Mesendoderm (in vitro differentiated cells): ENCODE measurements at regions not wholly inside any gene's neighbourhood (a gene's known extent, or its start where the extent isn't known, plus 50 kb on each side); places are given as distances from the start of the nearest gene placed in this dataset.

Experiments used
- DNase-seq: peaks from one replicate; pipeline ENCODE4 v3.0.0; 2013
- H2AK5ac ChIP-seq: 2 replicates; pipeline ENCODE4 v1.6.1; 2013; ENCODE audit warnings: low read length, inconsistent platforms
- H2BK120ac ChIP-seq: 2 replicates; pipeline ENCODE4 v1.6.1; 2013; ENCODE audit warnings: low read depth, mild to moderate bottlenecking, low read length, moderate library complexity, mixed read lengths
- H2BK15ac ChIP-seq: replicated peaks from 2 replicates; pipeline ENCODE4 v1.6.1; 2013; ENCODE audit warnings: low read depth, mild to moderate bottlenecking, moderate library complexity
- H2BK5ac ChIP-seq: 2 replicates; pipeline ENCODE4 v1.6.1; 2013; ENCODE audit warnings: low read length, inconsistent platforms
- H3K18ac ChIP-seq: 2 replicates; pipeline ENCODE4 v1.6.1; 2013; ENCODE audit warnings: mild to moderate bottlenecking, low read length, mixed read lengths
- H3K23ac ChIP-seq: one replicate; pipeline ENCODE4 v1.6.1; 2013; ENCODE audit warnings: low read length
- H3K27ac ChIP-seq: 2 replicates; pipeline ENCODE4 v1.5.1; 2013; ENCODE audit warnings: low read depth, mild to moderate bottlenecking, inconsistent platforms, low read length, moderate library complexity
- H3K27me3 ChIP-seq: 2 replicates; pipeline ENCODE4 v1.6.1; 2013; ENCODE audit warnings: low read length, control low read depth, mild to moderate bottlenecking, inconsistent platforms; ENCODE audit not compliant: insufficient read depth, poor library complexity
- H3K36me3 ChIP-seq: 2 replicates; pipeline ENCODE4 v1.6.1; 2013; ENCODE audit warnings: low read length, inconsistent platforms; ENCODE audit not compliant: control insufficient read depth, insufficient read depth
- H3K4ac ChIP-seq: one replicate; pipeline ENCODE4 v1.6.1; 2013; ENCODE audit warnings: low read depth, mild to moderate bottlenecking, low read length, moderate library complexity
- H3K4me1 ChIP-seq: 2 replicates; pipeline ENCODE4 v1.6.1; 2013; ENCODE audit warnings: low read depth, low read length, inconsistent platforms; ENCODE audit not compliant: control insufficient read depth
- H3K4me2 ChIP-seq: 2 replicates; pipeline ENCODE4 v1.6.1; 2013; ENCODE audit warnings: low read length
- H3K4me3 ChIP-seq: 2 replicates; pipeline ENCODE4 v1.5.1; 2013; ENCODE audit warnings: mild to moderate bottlenecking, low read length
- H3K56ac ChIP-seq: one replicate; pipeline ENCODE4 v1.6.1; 2013; ENCODE audit warnings: low read length
- H3K79me1 ChIP-seq: 2 replicates; pipeline ENCODE4 v1.6.1; 2013; ENCODE audit warnings: low read length, inconsistent platforms
- H3K79me2 ChIP-seq: 2 replicates; pipeline ENCODE4 v1.6.1; 2013; ENCODE audit warnings: mild to moderate bottlenecking, low read length; ENCODE audit not compliant: control insufficient read depth, insufficient read depth
- H3K9ac ChIP-seq: 2 replicates; pipeline ENCODE4 v1.6.1; 2013; ENCODE audit warnings: low read length, inconsistent platforms
- H4K5ac ChIP-seq: one replicate; pipeline ENCODE4 v1.6.1; 2013; ENCODE audit warnings: low read length
- H4K8ac ChIP-seq: one replicate; pipeline ENCODE4 v1.6.1; 2013; ENCODE audit warnings: low read depth, mild to moderate bottlenecking, control low read depth, low read length, moderate library complexity
- WGBS: extraction: QIAGEN DNeasy Blood & Tissue Kit; methylation state at CpG from one replicate; pipeline ENCODE4 v1.1.7; 2013; ENCODE audit warnings: low lambda C conversion rate, missing lambda C conversion rate; ENCODE audit not compliant: insufficient coverage; ENCODE audit errors: extremely low coverage; 5-methylcytosine and 5-hydroxymethylcytosine counted together

DNA sequence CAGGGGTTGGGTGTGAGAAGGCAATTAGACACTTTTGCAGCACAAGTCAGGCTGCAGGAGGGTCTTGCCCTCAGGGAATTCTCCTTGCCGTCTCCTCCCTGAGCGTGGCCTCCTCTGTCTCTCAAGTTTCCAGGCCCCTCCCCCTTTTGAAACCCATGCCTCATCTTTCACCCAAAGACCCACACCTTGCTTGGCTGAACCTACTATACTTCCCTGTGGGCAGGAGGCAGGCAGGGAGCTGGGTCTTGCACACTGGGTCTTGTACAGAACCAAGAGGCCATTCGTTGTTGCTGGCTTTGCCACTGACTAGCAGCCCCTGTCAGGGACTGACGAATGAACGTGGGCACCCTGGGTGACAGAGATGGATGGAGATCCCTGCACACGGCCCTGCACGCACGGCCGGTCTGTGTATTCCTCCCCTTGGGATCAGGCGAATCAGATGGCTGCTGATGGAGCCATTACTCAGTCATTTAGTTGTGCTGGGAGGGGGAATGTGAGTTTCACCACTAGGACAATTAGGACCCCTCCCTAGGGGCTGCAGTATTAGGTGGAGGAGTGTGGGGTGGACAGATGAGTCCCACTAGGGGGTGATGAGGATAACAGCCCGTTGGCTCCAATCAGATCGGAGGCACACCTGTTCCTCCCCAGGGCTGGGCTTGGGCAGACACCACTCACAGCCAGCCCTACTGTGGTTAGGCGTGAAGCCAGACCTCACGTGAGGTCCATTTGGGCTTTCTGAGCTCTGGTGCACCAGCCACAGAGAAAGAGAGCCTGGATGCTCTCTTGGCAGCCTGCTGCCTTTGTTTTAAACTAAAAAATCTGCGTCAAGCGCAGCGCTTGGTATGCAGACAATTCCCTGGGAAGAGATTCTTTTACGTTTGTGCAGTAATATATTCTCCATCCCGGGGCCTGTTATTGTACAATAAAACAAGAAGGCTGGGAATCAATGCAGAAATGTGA is 167.7 kb upstream of the WSCD1 start:
- H3K79me1 ChIP-seq, result no peaks in the 10 kb centered on the region
- no peak overlapping the region for H3K4me2 ChIP-seq
- no peak overlapping the region for H4K8ac ChIP-seq
- no peak overlapping the region for H3K56ac ChIP-seq
- no peak overlapping the region for H3K27ac ChIP-seq
- H3K4ac ChIP-seq, result no peak overlapping the region
- H3K4me1 ChIP-seq, result peaks cover 3% of the 10 kb centered on the region
- H3K9ac ChIP-seq, result no peak overlapping the region
- no peak for DNase-seq
- H3K27me3 ChIP-seq, result no peaks in the 10 kb centered on the region
- no peak overlapping the region for H3K18ac ChIP-seq
- no peak overlapping the region for H3K4me3 ChIP-seq
- H3K23ac ChIP-seq, result no peak overlapping the region
- H3K36me3 ChIP-seq, result no peaks in the 10 kb centered on the region
- no peaks in the 10 kb centered on the region for H3K79me2 ChIP-seq
- no peak overlapping the region for H2BK5ac ChIP-seq
- H4K5ac ChIP-seq, result no peak overlapping the region
- WGBS, result no CpG with 5 or more reads among the region's 19 CpGs
- H2BK15ac ChIP-seq, result no peak overlapping the region
- H2BK120ac ChIP-seq, result no peak overlapping the region
- no peak overlapping the region for H2AK5ac ChIP-seq

DNA sequence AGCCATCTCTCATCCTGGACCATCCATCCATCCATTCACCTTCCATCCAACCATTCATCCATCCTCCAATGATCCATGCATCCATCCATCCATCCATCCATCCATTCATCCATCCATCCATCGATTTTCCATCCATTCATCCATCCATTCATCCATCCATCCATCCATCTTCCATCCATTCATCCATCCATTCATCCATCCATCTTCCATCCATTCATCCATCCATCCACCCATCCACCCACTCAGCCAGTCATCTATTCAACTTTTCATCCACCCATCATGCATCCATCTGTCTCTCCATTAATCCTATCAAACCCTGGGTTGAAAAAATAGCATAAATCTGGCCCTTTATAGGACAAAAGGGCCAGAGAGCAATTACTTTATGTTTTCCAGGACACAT is 158.3 kb upstream of the WSCD1 start:
- H2BK120ac ChIP-seq, result no peak overlapping the region
- H3K56ac ChIP-seq, result no peak overlapping the region
- H4K5ac ChIP-seq, result no peak overlapping the region
- no peak overlapping the region for H2BK5ac ChIP-seq
- no peaks in the 10 kb centered on the region for H3K36me3 ChIP-seq
- no peak overlapping the region for H3K4ac ChIP-seq
- H3K27ac ChIP-seq, result no peak overlapping the region
- no peak overlapping the region for H3K23ac ChIP-seq
- H2AK5ac ChIP-seq, result no peak overlapping the region
- 100% methylated on average over 1 of the region's 1 CpG for WGBS
- no peaks in the 10 kb centered on the region for H3K79me2 ChIP-seq
- no peaks in the 10 kb centered on the region for H3K27me3 ChIP-seq
- H3K4me3 ChIP-seq, result no peak overlapping the region
- H3K79me1 ChIP-seq, result no peaks in the 10 kb centered on the region
- no peak for DNase-seq
- no peak overlapping the region for H3K9ac ChIP-seq
- no peaks in the 10 kb centered on the region for H3K4me1 ChIP-seq
- no peak overlapping the region for H3K4me2 ChIP-seq
- H4K8ac ChIP-seq, result no peak overlapping the region
- H3K18ac ChIP-seq, result no peak overlapping the region
- no peak overlapping the region for H2BK15ac ChIP-seq

DNA sequence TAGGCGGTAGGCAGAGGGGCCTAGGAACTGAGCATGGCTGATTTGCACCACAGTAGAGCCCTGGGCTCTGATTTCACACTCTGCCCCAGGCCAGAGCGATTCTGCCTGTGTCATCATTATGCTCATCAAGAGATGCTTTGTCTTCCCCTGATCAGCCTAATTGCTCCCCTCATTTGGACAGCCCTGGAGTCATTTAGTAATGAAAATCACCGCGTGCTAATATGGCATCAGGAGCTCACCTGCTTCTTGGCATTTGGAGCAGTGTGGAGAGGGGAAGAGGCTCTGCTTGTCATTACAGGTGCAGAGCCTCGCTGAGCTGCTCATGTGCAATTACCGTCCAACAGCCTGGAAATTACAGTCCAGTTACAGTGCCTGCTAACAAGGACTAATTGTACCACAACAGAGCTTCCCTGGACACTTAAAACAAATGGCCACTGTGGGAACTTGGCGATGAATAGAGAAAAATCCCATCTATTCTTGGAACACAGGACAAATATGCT is 157.1 kb upstream of the WSCD1 start:
- Histone ChIP-seq H3K18ac (no peak overlapping the region), H4K5ac (no peak overlapping the region), H3K4me1 (no peaks in the 10 kb centered on the region), H4K8ac (no peak overlapping the region), H2BK120ac (no peak overlapping the region), H3K36me3 (no peaks in the 10 kb centered on the region), H3K4ac (no peak overlapping the region), H3K27me3 (no peaks in the 10 kb centered on the region), H2AK5ac (no peak overlapping the region), H2BK5ac (no peak overlapping the region), H3K79me2 (no peaks in the 10 kb centered on the region), H3K79me1 (no peaks in the 10 kb centered on the region), H3K4me2 (no peak overlapping the region), H3K4me3 (no peak overlapping the region), H3K27ac (no peak overlapping the region), H3K9ac (no peak overlapping the region), H3K23ac (no peak overlapping the region), H2BK15ac (no peak overlapping the region), H3K56ac (no peak overlapping the region)
- WGBS, result no CpG with 5 or more reads among the region's 7 CpGs
- DNase-seq, result no peak

- H3K27ac ChIP-seq, result no peak overlapping the region
- H3K4me1 ChIP-seq, result no peaks in the 10 kb centered on the region
- no peaks in the 10 kb centered on the region for H3K79me1 ChIP-seq
- H4K5ac ChIP-seq, result no peak overlapping the region
- WGBS, result 100% methylated on average over 1 of the region's 1 CpG
- H3K27me3 ChIP-seq, result no peaks in the 10 kb centered on the region
- no peak overlapping the region for H3K4ac ChIP-seq
- DNase-seq, result no peak
- H3K9ac ChIP-seq, result no peak overlapping the region
- no peak overlapping the region for H3K4me2 ChIP-seq
- H2BK5ac ChIP-seq, result no peak overlapping the region
- no peak overlapping the region for H2AK5ac ChIP-seq
- no peak overlapping the region for H3K56ac ChIP-seq
- no peaks in the 10 kb centered on the region for H3K79me2 ChIP-seq
- H3K36me3 ChIP-seq, result no peaks in the 10 kb centered on the region
- H2BK120ac ChIP-seq, result no peak overlapping the region
- no peak overlapping the region for H3K18ac ChIP-seq
- no peak overlapping the region for H3K4me3 ChIP-seq
- no peak overlapping the region for H3K23ac ChIP-seq
- H2BK15ac ChIP-seq, result no peak overlapping the region
- no peak overlapping the region for H4K8ac ChIP-seq
Observed at GRCh38 chr17:5913641-5914040, 156.5 kb upstream of the WSCD1 start.

DNA sequence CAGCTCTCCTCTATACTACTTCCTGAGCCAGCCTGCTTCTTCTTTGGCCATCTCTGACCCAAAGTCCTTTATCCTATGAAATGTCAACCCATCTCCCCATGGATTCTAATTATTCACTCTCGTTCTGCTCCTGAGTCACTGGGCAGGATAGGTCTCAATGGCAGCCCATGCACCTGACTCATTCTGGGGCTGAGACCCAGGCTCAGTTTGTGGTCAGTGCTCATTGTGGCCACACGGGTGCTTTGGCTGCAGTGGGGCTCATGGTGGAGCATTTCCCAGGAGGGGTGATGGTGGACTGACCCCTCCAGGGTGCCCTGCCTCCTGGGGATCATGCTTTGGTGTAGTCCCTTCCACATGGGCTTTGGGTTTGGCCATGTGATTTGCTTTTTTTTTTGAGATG is 154.8 kb upstream of the WSCD1 start:
- Histone ChIP-seq H3K4me2 (no peak overlapping the region), H3K4me1 (no peaks in the 10 kb centered on the region), H3K79me2 (no peaks in the 10 kb centered on the region), H3K27ac (no peak overlapping the region), H3K18ac (no peak overlapping the region), H3K56ac (no peak overlapping the region), H2AK5ac (no peak overlapping the region), H2BK5ac (no peak overlapping the region), H3K4ac (no peak overlapping the region), H3K9ac (no peak overlapping the region), H2BK120ac (no peak overlapping the region), H4K8ac (no peak overlapping the region), H4K5ac (no peak overlapping the region), H3K79me1 (no peaks in the 10 kb centered on the region), H3K4me3 (no peak overlapping the region), H3K23ac (no peak overlapping the region), H3K27me3 (no peaks in the 10 kb centered on the region), H2BK15ac (no peak overlapping the region), H3K36me3 (no peaks in the 10 kb centered on the region)
- no peak for DNase-seq
- WGBS, result no CpG with 5 or more reads among the region's 2 CpGs
